ENCODE measurements at regions not wholly inside any gene's neighbourhood (a gene's known extent, or its start where the extent isn't known, plus 50 kb on each side); places are given as distances from the start of the nearest gene placed in this dataset.

GRCh38 chr7:69418869-69419670 is 179.2 kb upstream of the AUTS2 start:
- TF ChIP-seq CTCF (IDR thresholded peaks at IDR 0.05; ENCODE audit: borderline replicate concordance, extremely low read depth, low read length, poor library complexity, severe bottlenecking) (no peak), EZH2 (IDR thresholded peaks at IDR 0.05; ENCODE audit: borderline replicate concordance, low read depth, low read length, severe bottlenecking) (no peak)

Measured in DND-41 (cell line).